ENCODE measurements at regions not wholly inside any gene's neighbourhood (a gene's known extent, or its start where the extent isn't known, plus 50 kb on each side); places are given as distances from the start of the nearest gene placed in this dataset.

DNA sequence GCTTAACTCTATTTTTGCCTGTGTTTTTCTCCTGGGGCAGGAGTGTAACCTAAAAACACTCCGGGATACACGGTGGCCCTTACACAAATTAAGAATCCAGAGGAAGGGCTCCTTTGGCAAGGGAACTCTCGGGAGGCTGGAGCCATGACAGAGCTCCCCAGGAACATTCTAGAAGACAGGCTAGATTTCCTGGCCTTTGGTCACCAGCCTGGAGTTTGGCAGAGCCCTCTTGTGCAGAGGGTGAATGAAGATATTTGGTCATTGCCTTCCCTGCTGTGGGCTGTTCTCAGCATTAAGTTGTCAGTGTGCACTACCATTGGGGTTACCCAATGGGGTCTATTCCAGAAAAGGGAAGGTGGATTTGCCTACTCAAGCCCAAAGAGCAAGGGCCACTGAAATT, 53.8 kb upstream of the LNX1 start:
- TF ChIP-seq, protein P1, sequence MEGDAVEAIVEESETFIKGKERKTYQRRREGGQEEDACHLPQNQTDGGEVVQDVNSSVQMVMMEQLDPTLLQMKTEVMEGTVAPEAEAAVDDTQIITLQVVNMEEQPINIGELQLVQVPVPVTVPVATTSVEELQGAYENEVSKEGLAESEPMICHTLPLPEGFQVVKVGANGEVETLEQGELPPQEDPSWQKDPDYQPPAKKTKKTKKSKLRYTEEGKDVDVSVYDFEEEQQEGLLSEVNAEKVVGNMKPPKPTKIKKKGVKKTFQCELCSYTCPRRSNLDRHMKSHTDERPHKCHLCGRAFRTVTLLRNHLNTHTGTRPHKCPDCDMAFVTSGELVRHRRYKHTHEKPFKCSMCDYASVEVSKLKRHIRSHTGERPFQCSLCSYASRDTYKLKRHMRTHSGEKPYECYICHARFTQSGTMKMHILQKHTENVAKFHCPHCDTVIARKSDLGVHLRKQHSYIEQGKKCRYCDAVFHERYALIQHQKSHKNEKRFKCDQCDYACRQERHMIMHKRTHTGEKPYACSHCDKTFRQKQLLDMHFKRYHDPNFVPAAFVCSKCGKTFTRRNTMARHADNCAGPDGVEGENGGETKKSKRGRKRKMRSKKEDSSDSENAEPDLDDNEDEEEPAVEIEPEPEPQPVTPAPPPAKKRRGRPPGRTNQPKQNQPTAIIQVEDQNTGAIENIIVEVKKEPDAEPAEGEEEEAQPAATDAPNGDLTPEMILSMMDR (IDR thresholded peaks at IDR 0.05; ENCODE audit: poor library complexity, severe bottlenecking): no peak
- TF ChIP-seq POLR2AphosphoS5 (IDR thresholded peaks at IDR 0.05) (no peak), EZH2 (IDR thresholded peaks at IDR 0.05; ENCODE audit: borderline replicate concordance, insufficient read depth, low read length, poor library complexity, severe bottlenecking) (no peak), SMC3 (conservative IDR thresholded peaks at IDR 0.05; ENCODE audit: poor library complexity) (no peak), MXI1 (conservative IDR thresholded peaks at IDR 0.05; ENCODE audit: poor library complexity, severe bottlenecking) (no peak), EP300 (conservative IDR thresholded peaks at IDR 0.05; ENCODE audit: poor library complexity, severe bottlenecking) (no peak)
